HFFc6 (cell line): ENCODE measurements at regions not wholly inside any gene's neighbourhood (a gene's known extent, or its start where the extent isn't known, plus 50 kb on each side); places are given as distances from the start of the nearest gene placed in this dataset.
"Not testable (repeated sequence)": the region's sequence is repeated elsewhere in the genome, so short reads cannot be mapped to it uniquely, and the experiment has no call there.

Experiments used
- DNase-seq: peaks from one replicate; pipeline ENCODE4 v3.0.0-alpha.2; 2018
- H3K27ac Mint-ChIP-seq: 2 replicates; pipeline ENCODE4 v1.8.0; 2020; ENCODE audit warnings: mild to moderate bottlenecking, mixed read lengths
- H3K27me3 Mint-ChIP-seq: 2 replicates; pipeline ENCODE4 v1.8.0; 2021; ENCODE audit warnings: mild to moderate bottlenecking, moderate library complexity, mixed read lengths; ENCODE audit not compliant: insufficient read depth
- H3K36me3 Mint-ChIP-seq: 2 replicates; pipeline ENCODE4 v1.8.0; 2021; ENCODE audit warnings: low read depth, mixed read lengths
- H3K4me1 Mint-ChIP-seq: 2 replicates; pipeline ENCODE4 v1.8.0; 2020; ENCODE audit warnings: low read depth, mixed read lengths
- H3K4me3 Mint-ChIP-seq: 2 replicates; pipeline ENCODE4 v1.8.0; 2020; ENCODE audit warnings: mild to moderate bottlenecking, moderate library complexity, mixed read lengths
- H3K9me3 Mint-ChIP-seq: 2 replicates; pipeline ENCODE4 v1.8.0; 2020; ENCODE audit warnings: mild to moderate bottlenecking, mixed read lengths
- CTCF ChIP-seq: fragments of 200-600 bp; sonication (generic); IDR thresholded peaks from 2 replicates; pipeline ENCODE4 v1.5.0; 2021; ENCODE audit warnings: antibody characterized with exemption, mild to moderate bottlenecking

- H3K4me1 Mint-ChIP-seq: no peaks in the 10 kb centered on the region
- no peak overlapping the region for H3K4me3 Mint-ChIP-seq
- no peak overlapping the region for H3K27ac Mint-ChIP-seq
- no peaks in the 10 kb centered on the region for H3K27me3 Mint-ChIP-seq
- TF ChIP-seq CTCF: no peak
- DNase-seq: no peak
- 0 out of 2 replicates have a peak, but pooled peaks cover 3% of the 10 kb centered on the region for H3K9me3 Mint-ChIP-seq
- H3K36me3 Mint-ChIP-seq: no peaks in the 10 kb centered on the region
Observed at GRCh38 chr18:15005313-15006130, 257.6 kb downstream of the ANKRD30B start.

GRCh38 chr18:15006616-15007015, 258.6 kb downstream of the ANKRD30B start:
- DNase-seq, H3K36me3 Mint-ChIP-seq, H3K4me1 Mint-ChIP-seq, H3K4me3 Mint-ChIP-seq, H3K27ac Mint-ChIP-seq, H3K27me3 Mint-ChIP-seq, H3K9me3 Mint-ChIP-seq: not testable (repeated sequence)

- H3K36me3 Mint-ChIP-seq, H3K9me3 Mint-ChIP-seq, H3K27ac Mint-ChIP-seq, H3K4me3 Mint-ChIP-seq, H3K4me1 Mint-ChIP-seq, H3K27me3 Mint-ChIP-seq, DNase-seq: not testable (repeated sequence)
Observed at GRCh38 chr18:15026041-15026440, 278.1 kb downstream of the ANKRD30B start.

GRCh38 chr18:15028037-15028436, 280.1 kb downstream of the ANKRD30B start:
- DNase-seq, H3K27ac Mint-ChIP-seq, H3K4me1 Mint-ChIP-seq, H3K9me3 Mint-ChIP-seq, H3K4me3 Mint-ChIP-seq, H3K27me3 Mint-ChIP-seq, H3K36me3 Mint-ChIP-seq: not testable (repeated sequence)
- TF ChIP-seq CTCF: peak; percentile 68

GRCh38 chr18:15060279-15060880, 312.4 kb downstream of the ANKRD30B start:
- not testable (repeated sequence) for H3K4me1 Mint-ChIP-seq, H3K27ac Mint-ChIP-seq, DNase-seq, H3K27me3 Mint-ChIP-seq, H3K36me3 Mint-ChIP-seq, H3K9me3 Mint-ChIP-seq
- H3K4me3 Mint-ChIP-seq: peak overlapping the region; percentile 9; the same call in 1 of the 2 replicates

- H3K27me3 Mint-ChIP-seq, H3K4me3 Mint-ChIP-seq, H3K36me3 Mint-ChIP-seq, DNase-seq, H3K9me3 Mint-ChIP-seq, H3K4me1 Mint-ChIP-seq, H3K27ac Mint-ChIP-seq: not testable (repeated sequence)
Observed at GRCh38 chr18:15061289-15061896, 313.4 kb downstream of the ANKRD30B start.

GRCh38 chr18:15066434-15066833, 318.5 kb downstream of the ANKRD30B start:
- not testable (repeated sequence) for H3K4me1 Mint-ChIP-seq, DNase-seq, H3K9me3 Mint-ChIP-seq, H3K4me3 Mint-ChIP-seq, H3K36me3 Mint-ChIP-seq, H3K27me3 Mint-ChIP-seq, H3K27ac Mint-ChIP-seq

GRCh38 chr18:15071311-15071710, 323.3 kb downstream of the ANKRD30B start:
- H3K27ac Mint-ChIP-seq, H3K4me1 Mint-ChIP-seq, H3K27me3 Mint-ChIP-seq, H3K36me3 Mint-ChIP-seq, H3K4me3 Mint-ChIP-seq, DNase-seq: not testable (repeated sequence)
- peaks cover 28% of the 10 kb centered on the region for H3K9me3 Mint-ChIP-seq
